Activated T-helper 1 cell treated with Interleukin-2 at 50 U/mL for 16 hours (primary cell): ENCODE measurements at regions not wholly inside any gene's neighbourhood (a gene's known extent, or its start where the extent isn't known, plus 50 kb on each side); places are given as distances from the start of the nearest gene placed in this dataset.

Experiments used
- DNase-seq: peaks from one replicate; pipeline ENCODE4 v3.0.0-alpha.2; 2020; ENCODE audit warnings: low read depth

- DNase-seq, result no peak
Observed at GRCh38 chr19:33947265-33947964, 150.7 kb downstream of the KCTD15 start.

- no peak for DNase-seq
Observed at GRCh38 chr19:33948651-33949335, 152.1 kb downstream of the KCTD15 start.

- DNase-seq, result no peak
Observed at GRCh38 chr19:33950091-33950750, 153.6 kb downstream of the KCTD15 start.

GRCh38 chr19:33953023-33953422, 156.4 kb downstream of the KCTD15 start:
- DNase-seq, result no peak

GRCh38 chr19:33953592-33953991, 156.9 kb downstream of the KCTD15 start:
- DNase-seq, result no peak

- no peak for DNase-seq
Observed at GRCh38 chr19:33954686-33955085, 158.0 kb downstream of the KCTD15 start.

GRCh38 chr19:33956941-33957340, 160.3 kb downstream of the KCTD15 start:
- no peak for DNase-seq

GRCh38 chr19:33957804-33958203, 161.1 kb downstream of the KCTD15 start:
- no peak for DNase-seq

GRCh38 chr19:33960566-33960965, 163.9 kb downstream of the KCTD15 start:
- DNase-seq, result no peak

GRCh38 chr19:33962161-33962560, 165.5 kb downstream of the KCTD15 start:
- DNase-seq, result no peak

GRCh38 chr19:33963514-33963913, 166.8 kb downstream of the KCTD15 start:
- DNase-seq, result no peak

- DNase-seq, result no peak
Observed at GRCh38 chr19:33971073-33971472, 174.4 kb downstream of the KCTD15 start.

GRCh38 chr19:33977756-33978685, 181.4 kb downstream of the KCTD15 start:
- DNase-seq, result no peak

- DNase-seq, result no peak
Observed at GRCh38 chr19:33982706-33983105, 186.0 kb downstream of the KCTD15 start.

GRCh38 chr19:33988601-33989000, 183.7 kb upstream of the LSM14A start:
- DNase-seq, result no peak

GRCh38 chr19:33997690-33998089, 174.6 kb upstream of the LSM14A start:
- no peak for DNase-seq

- DNase-seq, result no peak
Observed at GRCh38 chr19:33998302-33998701, 174.0 kb upstream of the LSM14A start.

GRCh38 chr19:33998739-33999345, 173.5 kb upstream of the LSM14A start:
- no peak for DNase-seq

GRCh38 chr19:34017024-34017423, 155.3 kb upstream of the LSM14A start:
- DNase-seq, result no peak

GRCh38 chr19:34017601-34018000, 154.7 kb upstream of the LSM14A start:
- no peak for DNase-seq

GRCh38 chr19:34018546-34018945, 153.8 kb upstream of the LSM14A start:
- DNase-seq, result no peak

GRCh38 chr19:34023381-34023780, 148.9 kb upstream of the LSM14A start:
- DNase-seq, result no peak
